SK-N-SH (cell line): ENCODE measurements at regions not wholly inside any gene's neighbourhood (a gene's known extent, or its start where the extent isn't known, plus 50 kb on each side); places are given as distances from the start of the nearest gene placed in this dataset.

Source experiments
- CTCF ChIA-PET: fragments of 300-600, 350-600 bp; formaldehyde crosslinking; extraction: SDS; loops from one replicate; lab custom pipeline; 2021; lab: Yijun Ruan, JAX
- POLR2A ChIA-PET: fragments of 350-600 bp; sonication (Branson Sonifier 250); formaldehyde crosslinking; extraction: SDS; loops from one replicate; lab custom pipeline; 2020; ENCODE audit warnings: antibody characterized with exemption, inconsistent platforms; lab: Yijun Ruan, JAX
- DNase-seq: peaks from one replicate; pipeline ENCODE4 v3.0.0; 2012
- H2AFZ ChIP-seq: fragments of 200-600 bp; sonication (generic); 2 replicates; pipeline ENCODE4 v1.8.1; 2016; ENCODE audit warnings: antibody characterized with exemption, mild to moderate bottlenecking, low read depth
- H3F3A ChIP-seq: fragments of 200-600 bp; sonication (generic); replicated peaks from 2 replicates; pipeline ENCODE3; 2016; ENCODE audit warnings: antibody characterized with exemption, mild to moderate bottlenecking; ENCODE audit not compliant: insufficient read depth
- H3K27ac ChIP-seq, 2 experiments: fragments of 200-500 bp in 1 of 2; fragments of 200-600 bp in 1 of 2; sonication (Bioruptor generic) in 1 of 2; sonication (generic), shearing (Covaris generic) in 1 of 2; 2 replicates each; pipeline versions ENCODE4 v1.5.1 to v1.6.1; 2014 to 2016; ENCODE audit warnings: low read depth in 2 of 2, inconsistent platforms in 1 of 2, low read length in 1 of 2, mild to moderate bottlenecking in 1 of 2, mixed read lengths in 1 of 2
- H3K27me3 ChIP-seq: fragments of 200-600 bp; sonication (generic), shearing (Covaris generic); 2 replicates; pipeline ENCODE4 v1.6.1; 2016; ENCODE audit warnings: mixed run types; ENCODE audit not compliant: insufficient read depth
- H3K36me3 ChIP-seq, 2 experiments: fragments of 200-500 bp in 1 of 2; fragments of 200-600 bp in 1 of 2; sonication (Bioruptor generic) in 1 of 2; sonication (generic) in 1 of 2; replicated peaks in 1 of 2; 2 replicates each; pipeline versions ENCODE3 to v1.5.1; 2014 to 2016; ENCODE audit warnings: low read length in 1 of 2, mild to moderate bottlenecking in 1 of 2; ENCODE audit not compliant: insufficient read depth in 2 of 2, control insufficient read depth in 1 of 2
- H3K4me1 ChIP-seq, 2 experiments: fragments of 200-500 bp in 1 of 2; fragments of 200-600 bp in 1 of 2; sonication (Bioruptor generic) in 1 of 2; sonication (generic), shearing (Covaris generic) in 1 of 2; 2 replicates each; pipeline versions ENCODE4 v1.5.1 to v1.6.1; 2014 to 2016; ENCODE audit warnings: low read depth in 1 of 2, low read length in 1 of 2, mixed run types in 1 of 2; ENCODE audit not compliant: insufficient read depth in 2 of 2, control insufficient read depth in 1 of 2
- H3K4me2 ChIP-seq: fragments of 200-600 bp; sonication (generic), shearing (Covaris generic); 2 replicates; pipeline ENCODE4 v1.6.1; 2017; ENCODE audit warnings: mixed run types
- H3K4me3 ChIP-seq, 2 experiments: fragments of 200-500 bp in 1 of 2; fragments of 200-600 bp in 1 of 2; sonication (Bioruptor generic) in 1 of 2; sonication (generic), shearing (Covaris generic) in 1 of 2; 2 replicates each; pipeline versions ENCODE4 v1.5.1 to v1.8.1; 2014 to 2016; ENCODE audit warnings: low read depth in 2 of 2, inconsistent platforms in 1 of 2, low read length in 1 of 2, mild to moderate bottlenecking in 1 of 2, mixed read lengths in 1 of 2, moderate library complexity in 1 of 2
- H3K79me2 ChIP-seq: fragments of 200-600 bp; sonication (generic); 2 replicates; pipeline ENCODE4 v1.8.1; 2017; ENCODE audit warnings: mild to moderate bottlenecking; ENCODE audit not compliant: insufficient read depth
- H3K9ac ChIP-seq: fragments of 200-600 bp; sonication (generic); 2 replicates; pipeline ENCODE4 v1.6.1; 2017; ENCODE audit warnings: mixed run types
- H3K9me2 ChIP-seq: fragments of 200-600 bp; sonication (generic); 2 replicates; pipeline ENCODE4 v1.6.1; 2017; ENCODE audit warnings: mixed run types
- H3K9me3 ChIP-seq: fragments of 200-600 bp; sonication (generic); 2 replicates; pipeline ENCODE4 v1.6.1; 2017; ENCODE audit warnings: mixed run types, mild to moderate bottlenecking, moderate library complexity
- H4K20me1 ChIP-seq: fragments of 200-600 bp; sonication (generic); 2 replicates; pipeline ENCODE4 v1.6.1; 2017; ENCODE audit warnings: mild to moderate bottlenecking, mixed run types; ENCODE audit not compliant: insufficient read depth
- CTCF ChIP-seq: fragments of 200-600 bp; sonication (generic); IDR thresholded peaks from 2 replicates; pipeline ENCODE4 v1.6.1; 2017; ENCODE audit warnings: antibody characterized with exemption, mild to moderate bottlenecking, moderate library complexity
- ELF1 ChIP-seq: IDR thresholded peaks from 2 replicates; pipeline ENCODE4 v1.4.0; 2012
- EZH2phosphoT487 ChIP-seq: fragments of 200-600 bp; sonication (generic); IDR thresholded peaks from 2 replicates; pipeline ENCODE4 v1.6.1; 2017; ENCODE audit warnings: low read depth, mixed run types, mild to moderate bottlenecking, antibody characterized with exemption, moderate library complexity, borderline replicate concordance
- FOSL2 ChIP-seq: IDR thresholded peaks from 2 replicates; pipeline ENCODE4 v1.4.0; 2012; ENCODE audit warnings: low read depth, mild to moderate bottlenecking, moderate library complexity, borderline replicate concordance
- GABPA ChIP-seq: IDR thresholded peaks from 2 replicates; pipeline ENCODE4 v1.4.0; 2012; ENCODE audit warnings: low read depth, mild to moderate bottlenecking
- GATA2 ChIP-seq: sonication (generic); formaldehyde crosslinking; IDR thresholded peaks from 2 replicates; pipeline ENCODE4 v1.5.0; 2020; ENCODE audit warnings: mild to moderate bottlenecking, missing genetic modification reagents
- JUND ChIP-seq: IDR thresholded peaks from 2 replicates; pipeline ENCODE4 v1.4.0; 2012
- MEF2A ChIP-seq: IDR thresholded peaks from 2 replicates; pipeline ENCODE4 v1.4.0; 2012; ENCODE audit warnings: low read depth, borderline replicate concordance
- NRF1 ChIP-seq: IDR thresholded peaks from 2 replicates; pipeline ENCODE4 v1.6.1; 2012; ENCODE audit warnings: low read depth, mild to moderate bottlenecking, low read length
- RAD21 ChIP-seq: IDR thresholded peaks from 2 replicates; pipeline ENCODE4 v1.6.1; 2012; ENCODE audit warnings: mild to moderate bottlenecking, low read length
- RCOR1 ChIP-seq: fragments of 150-350 bp; IDR thresholded peaks from 2 replicates; pipeline ENCODE4 v1.6.1; 2017; ENCODE audit warnings: antibody characterized with exemption, low read length
- REST ChIP-seq: IDR thresholded peaks from 2 replicates; pipeline ENCODE4 v1.6.1; 2012; ENCODE audit warnings: mild to moderate bottlenecking, low read depth, low read length, moderate library complexity
- RFX5 ChIP-seq: IDR thresholded peaks from 2 replicates; pipeline ENCODE4 v1.6.1; 2012; ENCODE audit warnings: mild to moderate bottlenecking, improper control_type of control experiment, low read length
- SIN3A ChIP-seq: IDR thresholded peaks from 2 replicates; pipeline ENCODE4 v1.6.1; 2012; ENCODE audit warnings: low read depth, mild to moderate bottlenecking, low read length, moderate library complexity, borderline replicate concordance
- SMC3 ChIP-seq: IDR thresholded peaks from 2 replicates; pipeline ENCODE4 v1.6.1; 2012; ENCODE audit warnings: low read depth, low read length, improper control_type of control experiment
- TAF1 ChIP-seq: IDR thresholded peaks from 2 replicates; pipeline ENCODE4 v1.6.1; 2012; ENCODE audit warnings: low read depth, mild to moderate bottlenecking, low read length, moderate library complexity, borderline replicate concordance
- TCF12 ChIP-seq: IDR thresholded peaks from 2 replicates; pipeline ENCODE4 v1.4.0; 2012
- TEAD4 ChIP-seq: IDR thresholded peaks from 2 replicates; pipeline ENCODE4 v1.4.0; 2012; ENCODE audit warnings: mild to moderate bottlenecking, borderline replicate concordance; ENCODE audit not compliant: insufficient read depth
- YY1 ChIP-seq: IDR thresholded peaks from 2 replicates; pipeline ENCODE4 v1.4.0; 2012; ENCODE audit warnings: low read depth, mild to moderate bottlenecking
- TF ChIP-seq, protein P1 (sequence below): IDR thresholded peaks from 2 replicates; pipeline ENCODE4 v1.4.0; 2012; ENCODE audit warnings: low read depth, borderline replicate concordance

GRCh38 chr7:110386006-110386405, 704.9 kb upstream of the LRRN3 start:
- Histone ChIP-seq H3K36me3 (no peaks in the 10 kb centered on the region), H3K4me2 (no peak overlapping the region), H3K4me3 (no peak overlapping the region), H3K9ac (no peak overlapping the region), H2AFZ (no peak overlapping the region), H3K9me3 (no peaks in the 10 kb centered on the region), H3K79me2 (no peaks in the 10 kb centered on the region), H3K27ac (no peak overlapping the region), H3K9me2 (no peaks in the 10 kb centered on the region), H3F3A (no peaks in the 10 kb centered on the region), H3K4me1 (no peaks in the 10 kb centered on the region), H3K27me3 (no peaks in the 10 kb centered on the region), H4K20me1 (no peaks in the 10 kb centered on the region)
- POLR2A ChIA-PET, result no interaction called here
- TF ChIP-seq RCOR1 (no peak), NRF1 (no peak), SMC3 (no peak), TCF12 (no peak), GABPA (no peak), ELF1 (no peak), MEF2A (no peak), GATA2 (CRISPR knock-in tag) (no peak), CTCF (no peak), SIN3A (no peak), REST (no peak), EZH2phosphoT487 (no peak), TAF1 (no peak), JUND (no peak), YY1 (no peak), RFX5 (no peak), FOSL2 (no peak), TEAD4 (no peak), RAD21 (no peak)
- TF ChIP-seq, protein P1, sequence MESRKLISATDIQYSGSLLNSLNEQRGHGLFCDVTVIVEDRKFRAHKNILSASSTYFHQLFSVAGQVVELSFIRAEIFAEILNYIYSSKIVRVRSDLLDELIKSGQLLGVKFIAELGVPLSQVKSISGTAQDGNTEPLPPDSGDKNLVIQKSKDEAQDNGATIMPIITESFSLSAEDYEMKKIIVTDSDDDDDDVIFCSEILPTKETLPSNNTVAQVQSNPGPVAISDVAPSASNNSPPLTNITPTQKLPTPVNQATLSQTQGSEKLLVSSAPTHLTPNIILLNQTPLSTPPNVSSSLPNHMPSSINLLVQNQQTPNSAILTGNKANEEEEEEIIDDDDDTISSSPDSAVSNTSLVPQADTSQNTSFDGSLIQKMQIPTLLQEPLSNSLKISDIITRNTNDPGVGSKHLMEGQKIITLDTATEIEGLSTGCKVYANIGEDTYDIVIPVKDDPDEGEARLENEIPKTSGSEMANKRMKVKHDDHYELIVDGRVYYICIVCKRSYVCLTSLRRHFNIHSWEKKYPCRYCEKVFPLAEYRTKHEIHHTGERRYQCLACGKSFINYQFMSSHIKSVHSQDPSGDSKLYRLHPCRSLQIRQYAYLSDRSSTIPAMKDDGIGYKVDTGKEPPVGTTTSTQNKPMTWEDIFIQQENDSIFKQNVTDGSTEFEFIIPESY, result no peak
- CTCF ChIA-PET, result no interaction called here
- no peak for DNase-seq
